ENCODE measurements at regions not wholly inside any gene's neighbourhood (a gene's known extent, or its start where the extent isn't known, plus 50 kb on each side); places are given as distances from the start of the nearest gene placed in this dataset.
A peak's percentile ranks its signal among the peaks of the same experiment; 100 is the strongest.

- FAIRE-seq, result no peak
- no peak for TF ChIP-seq CTCF (IDR thresholded peaks at IDR 0.05; ENCODE audit: insufficient read depth, low read depth, low read length)
- TF ChIP-seq EZH2 (IDR thresholded peaks at IDR 0.05; ENCODE audit: insufficient read depth, low read length), result no peak
- H3K9me3 Mint-ChIP-seq (ENCODE audit: unreplicated experiment), result peaks cover 3% of the 10 kb centered on the region
Measured at GRCh38 chr6:15008269-15008668, 237.6 kb upstream of the JARID2 start.

GRCh38 chr6:15014958-15015357, 230.9 kb upstream of the JARID2 start:
- no peaks in the 10 kb centered on the region for H3K36me3 Mint-ChIP-seq (ENCODE audit: low read depth, unreplicated experiment)
- H3K4me2 ChIP-seq (ENCODE audit: low read length), result no peak overlapping the region
- H3K27ac Mint-ChIP-seq (ENCODE audit: unreplicated experiment), result no peak overlapping the region
- H3K9ac ChIP-seq (ENCODE audit: low read length), result no peak overlapping the region
- peaks cover 3% of the 10 kb centered on the region for H3K9me3 ChIP-seq (ENCODE audit: insufficient read depth, low read depth, low read length)
- no peaks in the 10 kb centered on the region for H3K36me3 ChIP-seq (ENCODE audit: insufficient read depth, low read length)
- no peak overlapping the region for H3K4me3 ChIP-seq (ENCODE audit: insufficient read depth, low read depth, low read length)
- FAIRE-seq (no peak), DNase-seq (ENCODE audit: low read depth) (no peak)
- H3K27me3 Mint-ChIP-seq (ENCODE audit: low read depth, unreplicated experiment), result peaks cover 2% of the 10 kb centered on the region
- H3K9me3 Mint-ChIP-seq (ENCODE audit: unreplicated experiment), result no peaks in the 10 kb centered on the region
- H4K20me1 ChIP-seq (ENCODE audit: insufficient read depth, low read length), result no peaks in the 10 kb centered on the region
- H3K4me3 Mint-ChIP-seq (ENCODE audit: unreplicated experiment), result no peak overlapping the region
- no peaks in the 10 kb centered on the region for H3K79me2 ChIP-seq (ENCODE audit: insufficient read depth, low read length)
- TF ChIP-seq CTCF (IDR thresholded peaks at IDR 0.05; ENCODE audit: insufficient read depth, low read depth, low read length), result no peak
- no peak for TF ChIP-seq EZH2 (IDR thresholded peaks at IDR 0.05; ENCODE audit: insufficient read depth, low read length)
- no peaks in the 10 kb centered on the region for H3K27me3 ChIP-seq (ENCODE audit: insufficient read depth, low read length)
- H3K4me1 ChIP-seq (ENCODE audit: insufficient read depth, low read length), result no peaks in the 10 kb centered on the region
- no peaks in the 10 kb centered on the region for H3K4me1 Mint-ChIP-seq (ENCODE audit: low read depth, unreplicated experiment)
- no peak overlapping the region for H3K27ac ChIP-seq (ENCODE audit: low read depth, low read length)
- H2AFZ ChIP-seq (ENCODE audit: low read depth, low read length), result no peak overlapping the region

More at GRCh38 chr6:15008269-15008668, 237.6 kb upstream of the JARID2 start:
- H3K27ac ChIP-seq (ENCODE audit: low read depth, low read length), result no peak overlapping the region
- H3K9me3 ChIP-seq (ENCODE audit: insufficient read depth, low read depth, low read length), result peaks cover 3% of the 10 kb centered on the region
- no peaks in the 10 kb centered on the region for H3K27me3 Mint-ChIP-seq (ENCODE audit: low read depth, unreplicated experiment)
- H3K36me3 ChIP-seq (ENCODE audit: insufficient read depth, low read length), result no peaks in the 10 kb centered on the region
- no peaks in the 10 kb centered on the region for H3K27me3 ChIP-seq (ENCODE audit: insufficient read depth, low read length)
- no peak overlapping the region for H3K4me2 ChIP-seq (ENCODE audit: low read length)
- H3K4me1 Mint-ChIP-seq (ENCODE audit: low read depth, unreplicated experiment), result no peaks in the 10 kb centered on the region
- no peak overlapping the region for H3K9ac ChIP-seq (ENCODE audit: low read length)
- no peak overlapping the region for H2AFZ ChIP-seq (ENCODE audit: low read depth, low read length)
- no peaks in the 10 kb centered on the region for H3K79me2 ChIP-seq (ENCODE audit: insufficient read depth, low read length)
- peak overlapping the region; percentile 17 for H3K4me3 Mint-ChIP-seq (ENCODE audit: unreplicated experiment)
- no peak overlapping the region for H3K4me3 ChIP-seq (ENCODE audit: insufficient read depth, low read depth, low read length)
- no peaks in the 10 kb centered on the region for H3K4me1 ChIP-seq (ENCODE audit: insufficient read depth, low read length)
- no peak overlapping the region for H3K27ac Mint-ChIP-seq (ENCODE audit: unreplicated experiment)
- DNase-seq (ENCODE audit: low read depth), result no peak
- no peaks in the 10 kb centered on the region for H4K20me1 ChIP-seq (ENCODE audit: insufficient read depth, low read length)
- no peaks in the 10 kb centered on the region for H3K36me3 Mint-ChIP-seq (ENCODE audit: low read depth, unreplicated experiment)

GRCh38 chr6:15016813-15017212, 229.1 kb upstream of the JARID2 start:
- H3K4me3 ChIP-seq (ENCODE audit: insufficient read depth, low read depth, low read length), result no peak overlapping the region
- Mint-ChIP-seq H3K4me1 (ENCODE audit: low read depth, unreplicated experiment) (peaks cover 2% of the 10 kb centered on the region), H3K9me3 (ENCODE audit: unreplicated experiment) (peaks cover 2% of the 10 kb centered on the region), H3K27ac (ENCODE audit: unreplicated experiment) (no peak overlapping the region), H3K36me3 (ENCODE audit: low read depth, unreplicated experiment) (no peaks in the 10 kb centered on the region), H3K4me3 (ENCODE audit: unreplicated experiment) (no peak overlapping the region), H3K27me3 (ENCODE audit: low read depth, unreplicated experiment) (peaks cover 2% of the 10 kb centered on the region)
- TF ChIP-seq EZH2 (IDR thresholded peaks at IDR 0.05; ENCODE audit: insufficient read depth, low read length) (no peak), CTCF (IDR thresholded peaks at IDR 0.05; ENCODE audit: insufficient read depth, low read depth, low read length) (no peak)
- no peaks in the 10 kb centered on the region for H3K36me3 ChIP-seq (ENCODE audit: insufficient read depth, low read length)
- no peaks in the 10 kb centered on the region for H3K79me2 ChIP-seq (ENCODE audit: insufficient read depth, low read length)
- no peak overlapping the region for H3K9ac ChIP-seq (ENCODE audit: low read length)
- H3K4me1 ChIP-seq (ENCODE audit: insufficient read depth, low read length), result no peaks in the 10 kb centered on the region
- H3K27me3 ChIP-seq (ENCODE audit: insufficient read depth, low read length), result no peaks in the 10 kb centered on the region
- peaks cover 3% of the 10 kb centered on the region for H3K9me3 ChIP-seq (ENCODE audit: insufficient read depth, low read depth, low read length)
- no peaks in the 10 kb centered on the region for H4K20me1 ChIP-seq (ENCODE audit: insufficient read depth, low read length)
- FAIRE-seq (no peak), DNase-seq (ENCODE audit: low read depth) (no peak)
- no peak overlapping the region for H3K27ac ChIP-seq (ENCODE audit: low read depth, low read length)
- H2AFZ ChIP-seq (ENCODE audit: low read depth, low read length), result no peak overlapping the region
- peak overlapping the region; percentile 50 for H3K4me2 ChIP-seq (ENCODE audit: low read length)
